ENCODE measurements at regions not wholly inside any gene's neighbourhood (a gene's known extent, or its start where the extent isn't known, plus 50 kb on each side); places are given as distances from the start of the nearest gene placed in this dataset.
"Not testable (repeated sequence)": the region's sequence is repeated elsewhere in the genome, so short reads cannot be mapped to it uniquely, and the experiment has no call there.

- H3K27me3 ChIP-seq (ENCODE audit: insufficient read depth, low read length); H4K20me1 ChIP-seq (ENCODE audit: insufficient read depth, low read length); H3K79me2 ChIP-seq (ENCODE audit: insufficient read depth, low read length); H3K27ac ChIP-seq (ENCODE audit: low read depth, low read length); H2AFZ ChIP-seq (ENCODE audit: low read length); H3K4me2 ChIP-seq (ENCODE audit: insufficient read depth, low read length); H3K9me3 ChIP-seq (ENCODE audit: low read depth, low read length); H3K4me1 ChIP-seq (ENCODE audit: insufficient read depth, low read length); H3K4me3 ChIP-seq (ENCODE audit: insufficient read depth, low read length); DNase-seq (ENCODE audit: insufficient read length, low spot score, missing footprints); H3K36me3 ChIP-seq (ENCODE audit: insufficient read depth, low read length): not testable (repeated sequence)
Measured at GRCh38 chr1:83403500-83403899, 595.4 kb downstream of the TTLL7 start.

GRCh38 chr1:83401146-83401545 lies 597.8 kb downstream of the TTLL7 start:
- H3K79me2 ChIP-seq (ENCODE audit: insufficient read depth, low read length); H2AFZ ChIP-seq (ENCODE audit: low read length); DNase-seq (ENCODE audit: insufficient read length, low spot score, missing footprints); H3K4me3 ChIP-seq (ENCODE audit: insufficient read depth, low read length); H3K4me2 ChIP-seq (ENCODE audit: insufficient read depth, low read length); H3K36me3 ChIP-seq (ENCODE audit: insufficient read depth, low read length); H4K20me1 ChIP-seq (ENCODE audit: insufficient read depth, low read length); H3K27ac ChIP-seq (ENCODE audit: low read depth, low read length); H3K9me3 ChIP-seq (ENCODE audit: low read depth, low read length); H3K27me3 ChIP-seq (ENCODE audit: insufficient read depth, low read length); H3K4me1 ChIP-seq (ENCODE audit: insufficient read depth, low read length): not testable (repeated sequence)

- H3K4me2 ChIP-seq (ENCODE audit: insufficient read depth, low read length); H3K9me3 ChIP-seq (ENCODE audit: low read depth, low read length); H3K36me3 ChIP-seq (ENCODE audit: insufficient read depth, low read length); DNase-seq (ENCODE audit: insufficient read length, low spot score, missing footprints); H3K27ac ChIP-seq (ENCODE audit: low read depth, low read length); H4K20me1 ChIP-seq (ENCODE audit: insufficient read depth, low read length); H2AFZ ChIP-seq (ENCODE audit: low read length); H3K79me2 ChIP-seq (ENCODE audit: insufficient read depth, low read length); H3K4me3 ChIP-seq (ENCODE audit: insufficient read depth, low read length); H3K27me3 ChIP-seq (ENCODE audit: insufficient read depth, low read length); H3K4me1 ChIP-seq (ENCODE audit: insufficient read depth, low read length): not testable (repeated sequence)
Measured at GRCh38 chr1:83400173-83400572, 598.8 kb downstream of the TTLL7 start.

GRCh38 chr1:83398125-83398524 lies 600.8 kb downstream of the TTLL7 start:
- not testable (repeated sequence) for H3K4me2 ChIP-seq (ENCODE audit: insufficient read depth, low read length); H3K4me3 ChIP-seq (ENCODE audit: insufficient read depth, low read length); H4K20me1 ChIP-seq (ENCODE audit: insufficient read depth, low read length); H3K4me1 ChIP-seq (ENCODE audit: insufficient read depth, low read length); H3K9me3 ChIP-seq (ENCODE audit: low read depth, low read length); H3K36me3 ChIP-seq (ENCODE audit: insufficient read depth, low read length); DNase-seq (ENCODE audit: insufficient read length, low spot score, missing footprints); H3K27me3 ChIP-seq (ENCODE audit: insufficient read depth, low read length); H3K27ac ChIP-seq (ENCODE audit: low read depth, low read length); H3K79me2 ChIP-seq (ENCODE audit: insufficient read depth, low read length); H2AFZ ChIP-seq (ENCODE audit: low read length)

- DNase-seq (ENCODE audit: insufficient read length, low spot score, missing footprints); H3K4me2 ChIP-seq (ENCODE audit: insufficient read depth, low read length); H3K9me3 ChIP-seq (ENCODE audit: low read depth, low read length); H3K4me1 ChIP-seq (ENCODE audit: insufficient read depth, low read length); H3K36me3 ChIP-seq (ENCODE audit: insufficient read depth, low read length); H3K79me2 ChIP-seq (ENCODE audit: insufficient read depth, low read length); H3K27ac ChIP-seq (ENCODE audit: low read depth, low read length); H3K27me3 ChIP-seq (ENCODE audit: insufficient read depth, low read length); H3K4me3 ChIP-seq (ENCODE audit: insufficient read depth, low read length); H4K20me1 ChIP-seq (ENCODE audit: insufficient read depth, low read length); H2AFZ ChIP-seq (ENCODE audit: low read length): not testable (repeated sequence)
Measured at GRCh38 chr1:83395130-83395529, 603.8 kb downstream of the TTLL7 start.

- H3K4me2 ChIP-seq (ENCODE audit: insufficient read depth, low read length); H3K27me3 ChIP-seq (ENCODE audit: insufficient read depth, low read length); H4K20me1 ChIP-seq (ENCODE audit: insufficient read depth, low read length); H3K27ac ChIP-seq (ENCODE audit: low read depth, low read length); H2AFZ ChIP-seq (ENCODE audit: low read length); H3K36me3 ChIP-seq (ENCODE audit: insufficient read depth, low read length); H3K9me3 ChIP-seq (ENCODE audit: low read depth, low read length); H3K4me1 ChIP-seq (ENCODE audit: insufficient read depth, low read length); H3K79me2 ChIP-seq (ENCODE audit: insufficient read depth, low read length); DNase-seq (ENCODE audit: insufficient read length, low spot score, missing footprints); H3K4me3 ChIP-seq (ENCODE audit: insufficient read depth, low read length): not testable (repeated sequence)
Measured at GRCh38 chr1:83386946-83387345, 612.0 kb downstream of the TTLL7 start.

GRCh38 chr1:83383107-83383506 lies 615.8 kb downstream of the TTLL7 start:
- not testable (repeated sequence) for H2AFZ ChIP-seq (ENCODE audit: low read length); H3K27ac ChIP-seq (ENCODE audit: low read depth, low read length); H3K79me2 ChIP-seq (ENCODE audit: insufficient read depth, low read length); H3K4me3 ChIP-seq (ENCODE audit: insufficient read depth, low read length); H3K27me3 ChIP-seq (ENCODE audit: insufficient read depth, low read length); H4K20me1 ChIP-seq (ENCODE audit: insufficient read depth, low read length); H3K9me3 ChIP-seq (ENCODE audit: low read depth, low read length); DNase-seq (ENCODE audit: insufficient read length, low spot score, missing footprints); H3K36me3 ChIP-seq (ENCODE audit: insufficient read depth, low read length); H3K4me2 ChIP-seq (ENCODE audit: insufficient read depth, low read length); H3K4me1 ChIP-seq (ENCODE audit: insufficient read depth, low read length)

- not testable (repeated sequence) for H3K27me3 ChIP-seq (ENCODE audit: insufficient read depth, low read length); H3K4me1 ChIP-seq (ENCODE audit: insufficient read depth, low read length); H4K20me1 ChIP-seq (ENCODE audit: insufficient read depth, low read length); H3K9me3 ChIP-seq (ENCODE audit: low read depth, low read length); DNase-seq (ENCODE audit: insufficient read length, low spot score, missing footprints); H3K4me2 ChIP-seq (ENCODE audit: insufficient read depth, low read length); H2AFZ ChIP-seq (ENCODE audit: low read length); H3K27ac ChIP-seq (ENCODE audit: low read depth, low read length); H3K36me3 ChIP-seq (ENCODE audit: insufficient read depth, low read length); H3K4me3 ChIP-seq (ENCODE audit: insufficient read depth, low read length); H3K79me2 ChIP-seq (ENCODE audit: insufficient read depth, low read length)
Measured at GRCh38 chr1:83373018-83373417, 625.9 kb downstream of the TTLL7 start.

- H3K27ac ChIP-seq (ENCODE audit: low read depth, low read length); H3K4me2 ChIP-seq (ENCODE audit: insufficient read depth, low read length); H3K4me3 ChIP-seq (ENCODE audit: insufficient read depth, low read length); H2AFZ ChIP-seq (ENCODE audit: low read length); H4K20me1 ChIP-seq (ENCODE audit: insufficient read depth, low read length); H3K27me3 ChIP-seq (ENCODE audit: insufficient read depth, low read length); H3K4me1 ChIP-seq (ENCODE audit: insufficient read depth, low read length); H3K9me3 ChIP-seq (ENCODE audit: low read depth, low read length); DNase-seq (ENCODE audit: insufficient read length, low spot score, missing footprints); H3K79me2 ChIP-seq (ENCODE audit: insufficient read depth, low read length); H3K36me3 ChIP-seq (ENCODE audit: insufficient read depth, low read length): not testable (repeated sequence)
Measured at GRCh38 chr1:83369853-83370252, 629.1 kb downstream of the TTLL7 start.
